EL (cell line): ENCODE measurements at regions not wholly inside any gene's neighbourhood (a gene's known extent, or its start where the extent isn't known, plus 50 kb on each side); places are given as distances from the start of the nearest gene placed in this dataset.

Experiments used
- DNase-seq: peaks from one replicate; pipeline ENCODE4 v3.0.0-alpha.2; 2016

DNA sequence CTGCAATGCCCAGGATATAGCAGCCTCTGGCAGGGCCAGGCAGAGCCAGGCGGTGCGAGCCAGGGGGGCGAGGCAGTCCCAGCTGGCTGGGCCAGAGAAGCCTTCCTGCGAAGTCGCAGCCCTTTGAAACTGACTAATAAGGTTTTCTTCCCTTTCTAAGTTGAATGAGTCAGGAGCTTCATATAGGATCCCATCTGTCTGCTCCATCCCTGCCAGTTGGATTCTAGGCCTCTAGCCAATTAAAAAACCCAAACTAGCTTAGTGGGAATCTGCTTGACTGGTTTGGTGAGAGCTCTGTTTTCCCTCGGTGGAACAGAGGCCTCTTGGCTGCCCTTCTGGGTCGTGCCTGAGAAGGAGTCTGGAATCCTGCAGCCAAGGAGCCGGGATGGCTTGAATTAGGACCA lies 70.1 kb upstream of the RAPGEF1 start:
- peak; percentile 13 for DNase-seq

DNA sequence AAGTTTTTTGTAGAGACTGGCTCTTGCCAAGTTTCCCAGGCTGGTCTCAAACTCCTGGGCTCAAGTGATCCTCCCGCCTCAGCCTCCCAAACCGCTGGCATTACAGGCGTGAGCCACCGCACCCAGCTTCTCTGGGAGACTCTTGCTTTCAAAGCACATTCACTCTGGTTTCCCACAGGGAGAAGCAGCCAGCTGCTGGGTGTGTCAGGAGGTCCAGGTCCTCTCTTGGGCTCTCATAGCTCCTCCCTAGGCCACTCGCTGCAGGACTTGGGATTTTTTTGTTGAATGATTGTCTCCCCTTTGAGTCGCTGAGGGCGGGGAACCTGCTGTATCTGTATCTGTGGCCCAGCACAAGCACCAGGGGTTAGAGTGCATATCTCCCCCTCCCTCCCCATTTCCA lies 68.4 kb upstream of the RAPGEF1 start:
- DNase-seq = no peak

DNA sequence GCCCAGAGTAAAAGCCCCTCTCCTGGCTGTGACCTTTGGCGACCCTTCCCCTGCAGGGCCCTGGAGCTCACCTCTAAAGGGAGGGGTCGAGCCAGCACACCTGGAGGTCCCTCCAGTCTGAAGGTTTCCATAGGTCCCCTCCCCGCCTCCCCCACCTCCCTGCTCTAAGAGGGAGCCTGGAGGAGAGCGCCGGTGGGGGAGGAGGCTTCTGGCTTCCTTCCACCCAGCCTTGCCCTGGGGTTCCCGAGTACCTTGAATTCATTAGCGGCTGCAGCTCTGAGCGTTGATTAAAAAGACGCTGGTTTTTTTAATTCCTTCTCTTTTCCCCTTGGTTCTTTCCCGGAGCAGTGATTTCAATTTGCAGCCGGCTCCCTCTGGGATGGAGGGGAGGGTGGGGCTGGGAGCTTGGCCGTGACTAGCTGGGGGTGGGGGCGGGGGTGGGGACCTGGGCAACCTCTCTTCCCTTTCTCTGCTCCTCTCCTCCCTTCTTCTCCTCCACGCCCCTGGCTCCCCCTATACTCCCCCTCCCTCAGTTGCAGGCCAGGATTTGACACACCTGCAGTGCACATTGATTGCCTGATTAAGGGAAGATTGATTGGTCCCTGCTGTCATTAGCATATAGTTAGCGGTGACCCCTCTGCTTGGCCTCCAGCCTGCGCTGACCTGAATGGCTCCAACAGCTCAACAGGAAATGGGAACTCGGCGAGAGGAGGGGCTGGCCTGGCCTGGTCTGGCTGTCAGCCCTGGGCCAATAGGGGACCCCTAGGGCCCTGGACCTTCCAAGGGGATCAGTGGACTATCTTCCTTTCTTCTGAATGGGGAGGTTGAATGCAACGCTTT lies 67.5 kb upstream of the RAPGEF1 start:
- no peak for DNase-seq

DNA sequence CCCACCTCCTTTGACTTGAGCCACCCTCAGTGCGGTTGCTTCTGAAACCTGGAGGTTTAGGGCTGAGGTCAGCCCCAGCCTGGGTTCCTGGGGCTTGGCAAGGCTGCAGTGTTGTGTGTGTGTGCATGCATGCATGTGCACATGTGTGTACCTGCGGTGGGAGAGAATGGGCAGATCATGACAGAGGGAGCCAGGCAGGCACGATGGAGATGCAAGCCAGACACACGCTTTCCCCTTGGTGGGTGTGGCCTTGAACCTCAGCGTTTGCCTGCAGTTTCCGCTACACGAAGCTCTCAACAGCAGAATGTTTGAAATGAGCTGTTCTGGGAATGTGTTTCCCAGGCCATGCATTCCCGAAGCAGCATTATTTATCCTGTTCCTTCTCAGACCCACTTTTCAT lies 65.9 kb upstream of the RAPGEF1 start:
- DNase-seq = no peak

DNA sequence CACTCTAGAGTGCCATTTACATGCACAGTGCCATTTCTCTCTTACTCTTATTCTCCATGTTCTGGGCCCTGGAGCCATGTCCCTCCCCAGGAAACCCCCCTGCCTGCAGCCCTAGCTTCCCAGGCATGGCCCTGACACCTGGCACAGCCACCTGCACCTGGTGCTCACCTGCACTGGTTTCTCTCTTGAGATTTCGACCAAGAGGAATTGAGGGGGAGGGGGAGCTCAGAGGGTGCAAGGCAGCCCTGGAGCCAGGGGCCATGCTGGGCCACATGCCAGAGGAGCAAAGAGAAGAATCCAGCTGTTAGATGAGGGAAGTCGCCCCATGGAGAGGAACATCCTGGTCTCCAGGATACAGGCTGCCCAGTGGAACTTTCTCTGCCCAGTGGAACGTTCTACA lies 65.0 kb upstream of the RAPGEF1 start:
- no peak for DNase-seq

DNA sequence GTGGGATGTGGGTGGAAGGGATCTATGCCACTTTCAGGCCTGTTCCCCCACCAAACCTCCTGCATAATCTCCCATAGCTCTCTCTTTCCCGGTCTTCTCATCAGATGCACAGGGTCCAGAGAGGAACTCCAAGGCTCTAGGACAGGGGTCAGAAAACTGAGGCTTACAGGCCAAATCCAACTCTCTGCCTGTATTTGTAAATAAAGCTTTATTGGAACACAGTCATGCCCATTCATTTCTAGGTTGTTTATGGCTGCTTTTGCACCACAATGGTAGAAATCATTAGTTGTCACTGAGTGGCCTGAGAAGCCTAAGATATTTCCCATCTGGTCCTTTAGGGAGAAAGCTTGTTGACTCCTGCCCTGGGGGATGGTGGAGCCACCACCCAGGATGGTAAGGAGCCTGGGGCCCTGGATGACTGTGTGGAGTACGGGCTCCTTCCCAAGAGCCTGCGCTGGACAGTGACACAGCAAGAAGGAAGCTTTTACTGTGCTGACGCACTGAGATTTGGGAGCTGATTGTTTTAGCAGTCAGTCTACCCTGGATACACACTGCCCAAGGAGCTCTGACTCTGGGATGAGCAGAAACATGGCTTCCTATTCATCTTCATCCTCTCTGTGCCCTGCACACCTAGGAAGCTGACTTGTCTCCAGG lies 64.0 kb upstream of the RAPGEF1 start:
- no peak for DNase-seq

DNA sequence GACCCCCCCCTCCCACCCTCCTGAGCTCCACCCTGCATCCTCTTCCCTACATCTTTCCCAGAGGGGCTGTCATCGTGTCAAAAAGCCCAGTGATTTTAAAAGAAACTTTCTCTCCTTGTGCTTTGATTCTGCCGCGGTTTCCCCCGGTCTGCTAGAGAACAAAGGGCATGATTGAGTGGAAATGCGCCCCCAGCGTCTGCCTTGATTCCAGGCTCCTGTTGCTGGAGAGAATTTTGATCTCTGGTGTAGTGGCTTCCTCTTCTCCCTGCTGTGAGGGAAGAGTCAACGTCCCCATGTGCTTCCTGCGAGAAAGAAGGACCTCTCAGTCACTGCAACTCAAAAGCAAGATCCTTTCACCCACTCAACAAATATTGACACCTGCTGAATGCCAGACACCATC lies 61.9 kb upstream of the RAPGEF1 start:
- DNase-seq = no peak

DNA sequence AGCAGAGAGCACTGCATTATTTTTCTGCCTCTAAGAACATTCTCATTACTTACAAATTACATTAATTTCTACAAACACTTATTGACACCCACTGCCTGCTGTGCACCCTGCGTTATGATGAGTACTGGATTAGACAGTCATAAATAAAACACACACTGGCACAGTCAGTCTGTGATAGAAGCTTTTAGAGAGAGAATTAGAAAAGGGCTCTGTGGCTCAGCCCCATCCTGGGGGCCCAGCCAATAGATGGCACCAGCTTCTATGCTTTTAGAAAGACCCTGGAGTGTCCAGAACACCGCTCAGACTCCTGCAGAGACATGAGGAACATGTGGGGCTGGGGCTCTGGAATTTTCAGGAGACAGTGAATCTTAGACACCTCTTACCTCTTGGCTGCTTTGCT lies 61.0 kb upstream of the RAPGEF1 start:
- DNase-seq = no peak

DNA sequence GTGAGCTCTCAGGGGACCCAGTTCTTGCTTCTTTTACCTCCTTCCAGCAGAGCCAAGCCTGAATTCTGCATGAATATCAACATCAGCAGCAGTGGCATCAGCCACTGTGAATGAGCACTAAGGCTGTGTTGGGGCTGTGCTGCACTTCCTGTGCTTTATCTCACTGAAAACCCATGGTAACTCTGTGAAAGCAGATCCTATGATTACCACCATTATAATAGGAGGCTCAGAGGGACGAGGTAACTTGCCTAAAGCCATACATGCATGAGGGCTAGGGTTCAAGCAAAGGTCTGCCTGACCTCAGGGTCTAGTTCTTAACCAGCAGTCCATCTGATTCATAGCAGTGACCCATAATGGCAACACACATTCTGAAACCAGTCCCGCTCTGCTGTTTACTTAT lies 60.5 kb upstream of the RAPGEF1 start:
- DNase-seq = no peak

DNA sequence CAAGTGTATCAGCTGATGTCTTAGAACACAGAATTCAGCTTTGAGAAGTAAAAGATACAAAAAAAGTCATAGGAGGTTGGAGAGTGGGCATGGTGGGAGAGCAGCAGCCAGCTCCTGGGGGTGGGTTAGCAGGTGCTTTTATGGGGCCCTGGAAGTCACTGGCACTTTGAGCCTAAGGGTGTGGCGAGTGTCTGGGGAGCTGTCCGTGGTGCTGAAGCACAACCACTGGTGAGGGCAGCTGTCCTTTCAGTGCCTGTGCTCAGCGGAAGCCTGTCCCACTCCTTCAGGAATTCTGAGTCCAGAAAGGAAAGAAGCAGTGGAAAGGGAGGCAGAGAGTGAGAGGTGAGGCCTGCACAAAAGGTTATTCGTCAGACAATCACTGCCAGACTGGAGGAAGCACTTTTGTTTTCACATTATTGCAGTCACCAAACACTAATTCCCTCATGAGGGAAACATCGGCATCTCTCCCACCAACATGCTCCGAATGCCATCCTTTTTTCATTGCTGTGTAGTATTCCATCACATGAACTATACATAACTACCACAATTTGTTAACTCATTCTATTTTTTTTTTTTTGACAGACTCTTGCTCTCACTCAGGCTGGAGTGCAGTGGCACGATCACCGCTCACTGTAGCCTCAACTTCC lies 59.4 kb upstream of the RAPGEF1 start:
- DNase-seq = peak; percentile 41

DNA sequence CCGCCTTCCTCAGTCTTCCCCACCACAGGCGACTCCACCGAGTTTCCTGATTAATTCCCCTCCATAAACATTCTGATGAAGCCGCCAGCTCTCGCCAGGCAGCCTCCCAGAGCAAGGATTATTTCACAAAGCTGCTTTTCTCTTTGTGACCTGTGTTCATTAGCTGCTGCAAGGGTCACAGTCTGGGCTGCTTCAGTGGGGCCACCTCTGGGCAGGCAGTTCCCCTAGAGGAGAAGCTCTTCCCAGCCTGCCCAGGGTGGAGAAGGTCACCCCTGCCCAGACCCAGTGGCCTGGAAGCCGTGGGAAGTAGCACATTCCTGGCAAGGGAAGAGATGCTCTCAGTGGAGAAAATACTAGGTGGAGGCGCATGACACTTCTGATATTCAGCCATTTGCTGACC lies 58.4 kb upstream of the RAPGEF1 start:
- DNase-seq = no peak

DNA sequence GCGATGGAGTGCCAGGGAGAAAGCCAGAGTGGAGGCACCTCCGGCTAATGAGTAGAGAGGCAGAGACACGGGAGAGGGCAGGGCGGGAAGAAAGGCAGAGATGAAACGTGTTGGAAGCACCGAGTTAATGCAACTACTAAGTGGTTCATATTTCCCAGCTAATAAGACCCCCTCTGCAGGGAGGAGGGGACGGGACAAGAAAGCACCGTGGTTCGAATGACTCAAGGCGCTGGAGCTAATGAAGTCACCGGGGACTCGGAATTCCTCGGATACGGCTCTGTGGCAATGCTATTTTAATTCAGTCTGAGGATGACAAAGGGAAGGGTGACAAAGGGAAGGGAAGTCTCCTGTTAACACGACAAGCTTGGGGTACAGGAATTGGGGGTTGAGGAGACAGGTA lies 54.5 kb upstream of the RAPGEF1 start:
- DNase-seq = no peak

DNA sequence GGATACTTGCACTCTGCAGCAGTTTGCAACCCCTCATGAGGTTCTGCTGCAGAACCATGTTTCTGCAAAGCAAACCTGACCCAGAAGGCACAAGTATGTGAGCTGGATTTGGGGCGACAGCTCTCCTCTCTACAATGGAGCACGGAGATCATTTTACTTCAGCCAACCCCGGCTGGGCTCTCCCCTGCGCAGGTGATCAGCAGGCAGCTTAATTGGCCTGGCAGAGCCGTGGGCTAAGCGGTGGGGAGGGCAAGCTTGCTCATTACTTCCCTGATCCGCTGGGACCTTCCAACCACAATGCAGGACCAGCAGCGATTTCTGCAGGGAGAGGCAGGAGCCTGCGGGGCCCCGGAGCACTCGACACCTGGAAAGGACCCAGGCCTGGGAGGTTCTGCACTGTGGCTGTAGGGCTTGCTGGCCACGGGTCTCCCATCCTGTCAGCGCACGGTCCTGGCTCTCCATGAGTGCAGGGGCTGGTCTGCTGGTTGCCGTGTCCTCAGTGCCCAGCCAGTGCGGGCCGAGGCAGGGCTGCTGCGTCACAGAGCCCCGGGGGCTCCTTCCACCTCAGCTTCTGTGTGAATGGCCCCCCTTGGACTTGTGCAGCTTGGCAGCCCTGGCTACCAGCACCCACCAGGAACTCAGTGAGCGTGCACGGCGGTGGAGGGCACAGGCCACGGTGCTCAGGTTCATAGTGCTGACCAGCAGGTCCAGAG lies 51.8 kb upstream of the RAPGEF1 start:
- DNase-seq = no peak
